Activated CD8-positive, alpha-beta memory T cell treated with anti-CD3 and anti-CD28 coated beads, Interleukin-2, amount 10 ng/mL, durations not matched to agents 7 days and 5 days (primary cell): ENCODE measurements at regions not wholly inside any gene's neighbourhood (a gene's known extent, or its start where the extent isn't known, plus 50 kb on each side); places are given as distances from the start of the nearest gene placed in this dataset.
"Not testable (repeated sequence)": the region's sequence is repeated elsewhere in the genome, so short reads cannot be mapped to it uniquely, and the experiment has no call there.

Experiments used
- ATAC-seq: fragments of 150-1000 bp; cut with Tn5 transposase; one replicate; pipeline ENCODE4 v1.10.0; 2021; ENCODE audit warnings: moderate library complexity
- CTCF ChIA-PET: fragments of 350-600 bp; sonication (Branson Sonifier 250); formaldehyde crosslinking; loops from one replicate; lab custom pipeline; 2021; ENCODE audit warnings: antibody characterized with exemption; lab: Charles Lee
- DNase-seq: peaks from one replicate; pipeline ENCODE4 v3.0.0-alpha.2; 2020
- H3K27ac Mint-ChIP-seq: one replicate; pipeline ENCODE4 v1.8.0; 2021; ENCODE audit warnings: mild to moderate bottlenecking, mixed read lengths
- H3K27me3 Mint-ChIP-seq: one replicate; pipeline ENCODE4 v1.8.0; 2021; ENCODE audit warnings: mixed read lengths
- H3K36me3 Mint-ChIP-seq: one replicate; pipeline ENCODE4 v1.8.0; 2021; ENCODE audit warnings: mild to moderate bottlenecking, mixed read lengths
- H3K4me1 Mint-ChIP-seq: one replicate; pipeline ENCODE4 v1.8.0; 2021; ENCODE audit warnings: mixed read lengths
- H3K4me3 Mint-ChIP-seq: one replicate; pipeline ENCODE4 v1.8.0; 2021; ENCODE audit warnings: mild to moderate bottlenecking, moderate library complexity, mixed read lengths
- H3K9me3 Mint-ChIP-seq: one replicate; pipeline ENCODE4 v1.8.0; 2022; ENCODE audit warnings: low read depth, mixed read lengths

GRCh38 chr3:73120710-73121109 lies 59.3 kb downstream of the EBLN2 start:
- no peak overlapping the region for H3K4me3 Mint-ChIP-seq
- no peaks in the 10 kb centered on the region for H3K9me3 Mint-ChIP-seq
- DNase-seq (no peak), ATAC-seq (no peak)
- CTCF ChIA-PET, result no interaction called here
- no peak overlapping the region for H3K27ac Mint-ChIP-seq
- no peaks in the 10 kb centered on the region for H3K36me3 Mint-ChIP-seq
- no peaks in the 10 kb centered on the region for H3K4me1 Mint-ChIP-seq
- H3K27me3 Mint-ChIP-seq, result no peaks in the 10 kb centered on the region

GRCh38 chr3:73121669-73122331 lies 60.3 kb downstream of the EBLN2 start:
- Mint-ChIP-seq H3K9me3 (no peaks in the 10 kb centered on the region), H3K4me3 (no peak overlapping the region), H3K27ac (no peak overlapping the region), H3K4me1 (no peaks in the 10 kb centered on the region), H3K27me3 (peaks cover 3% of the 10 kb centered on the region), H3K36me3 (no peaks in the 10 kb centered on the region)
- ATAC-seq (no peak), DNase-seq (no peak)
- CTCF ChIA-PET, result no interaction called here

- CTCF ChIA-PET, result no interaction called here
- DNase-seq (no peak), ATAC-seq (no peak)
- Mint-ChIP-seq H3K36me3 (no peaks in the 10 kb centered on the region), H3K4me1 (no peaks in the 10 kb centered on the region), H3K4me3 (no peak overlapping the region), H3K9me3 (no peaks in the 10 kb centered on the region), H3K27ac (no peak overlapping the region), H3K27me3 (peaks cover 9% of the 10 kb centered on the region)
These were observed 72.6 kb downstream of the EBLN2 start for GRCh38 chr3:73134034-73134433.

GRCh38 chr3:73136941-73137340 lies 75.5 kb downstream of the EBLN2 start:
- H3K36me3 Mint-ChIP-seq, result no peaks in the 10 kb centered on the region
- H3K4me3 Mint-ChIP-seq, result no peak overlapping the region
- no peaks in the 10 kb centered on the region for H3K9me3 Mint-ChIP-seq
- CTCF ChIA-PET, result no interaction called here
- H3K27ac Mint-ChIP-seq, result no peak overlapping the region
- no peaks in the 10 kb centered on the region for H3K27me3 Mint-ChIP-seq
- H3K4me1 Mint-ChIP-seq, result no peaks in the 10 kb centered on the region
- ATAC-seq (no peak), DNase-seq (no peak)

- H3K27ac Mint-ChIP-seq, result no peak overlapping the region
- ATAC-seq (no peak), DNase-seq (no peak)
- no peaks in the 10 kb centered on the region for H3K4me1 Mint-ChIP-seq
- no peaks in the 10 kb centered on the region for H3K9me3 Mint-ChIP-seq
- H3K27me3 Mint-ChIP-seq, result no peaks in the 10 kb centered on the region
- no peaks in the 10 kb centered on the region for H3K36me3 Mint-ChIP-seq
- CTCF ChIA-PET, result no interaction called here
- H3K4me3 Mint-ChIP-seq, result no peak overlapping the region
These were observed 76.4 kb downstream of the EBLN2 start for GRCh38 chr3:73137736-73138403.

GRCh38 chr3:73140772-73141442 lies 79.4 kb downstream of the EBLN2 start:
- no peaks in the 10 kb centered on the region for H3K4me1 Mint-ChIP-seq
- CTCF ChIA-PET, result no interaction called here
- H3K9me3 Mint-ChIP-seq, result no peaks in the 10 kb centered on the region
- ATAC-seq (no peak), DNase-seq (no peak)
- H3K27me3 Mint-ChIP-seq, result no peaks in the 10 kb centered on the region
- no peak overlapping the region for H3K27ac Mint-ChIP-seq
- H3K4me3 Mint-ChIP-seq, result no peak overlapping the region
- H3K36me3 Mint-ChIP-seq, result no peaks in the 10 kb centered on the region

- H3K9me3 Mint-ChIP-seq, result no peaks in the 10 kb centered on the region
- CTCF ChIA-PET, result no interaction called here
These were observed 80.1 kb downstream of the EBLN2 start for GRCh38 chr3:73141525-73141924.

GRCh38 chr3:73143401-73143800 lies 81.9 kb downstream of the EBLN2 start:
- CTCF ChIA-PET, result no interaction called here
- no peak overlapping the region for H3K4me3 Mint-ChIP-seq
- no peaks in the 10 kb centered on the region for H3K36me3 Mint-ChIP-seq
- no peak for ATAC-seq
- no peaks in the 10 kb centered on the region for H3K9me3 Mint-ChIP-seq
- H3K27me3 Mint-ChIP-seq, result peaks cover 7% of the 10 kb centered on the region
- no peak overlapping the region for H3K27ac Mint-ChIP-seq
- DNase-seq, result no peak
- no peaks in the 10 kb centered on the region for H3K4me1 Mint-ChIP-seq

More at GRCh38 chr3:73141525-73141924, 80.1 kb downstream of the EBLN2 start:
- H3K4me1 Mint-ChIP-seq, result no peaks in the 10 kb centered on the region
- H3K36me3 Mint-ChIP-seq, result no peaks in the 10 kb centered on the region
- H3K27me3 Mint-ChIP-seq, result peaks cover 4% of the 10 kb centered on the region
- DNase-seq (no peak), ATAC-seq (no peak)
- no peak overlapping the region for H3K4me3 Mint-ChIP-seq
- no peak overlapping the region for H3K27ac Mint-ChIP-seq

- H3K27me3 Mint-ChIP-seq, result peaks cover 11% of the 10 kb centered on the region
These were observed 82.4 kb downstream of the EBLN2 start for GRCh38 chr3:73143821-73144237.

GRCh38 chr3:73144276-73144675 lies 82.8 kb downstream of the EBLN2 start:
- Mint-ChIP-seq H3K4me3 (no peak overlapping the region), H3K9me3 (no peaks in the 10 kb centered on the region), H3K4me1 (no peaks in the 10 kb centered on the region), H3K27me3 (peaks cover 14% of the 10 kb centered on the region), H3K27ac (no peak overlapping the region), H3K36me3 (no peaks in the 10 kb centered on the region)
- no peak for ATAC-seq
- CTCF ChIA-PET, result no interaction called here
- DNase-seq, result no peak

More at GRCh38 chr3:73143821-73144237, 82.4 kb downstream of the EBLN2 start:
- no peak for DNase-seq
- Mint-ChIP-seq H3K4me1 (no peaks in the 10 kb centered on the region), H3K4me3 (no peak overlapping the region), H3K27ac (no peak overlapping the region), H3K36me3 (no peaks in the 10 kb centered on the region), H3K9me3 (no peaks in the 10 kb centered on the region)
- CTCF ChIA-PET, result no interaction called here
- ATAC-seq, result no peak

- peaks cover 14% of the 10 kb centered on the region for H3K27me3 Mint-ChIP-seq
- H3K36me3 Mint-ChIP-seq, result no peaks in the 10 kb centered on the region
- ATAC-seq (no peak), DNase-seq (no peak)
- H3K4me3 Mint-ChIP-seq, result no peak overlapping the region
- no peak overlapping the region for H3K27ac Mint-ChIP-seq
- no peaks in the 10 kb centered on the region for H3K9me3 Mint-ChIP-seq
- CTCF ChIA-PET, result interaction anchor here (0.6 kb wide), 1 partner anchor 766 kb away, joined by 3 read pairs; no protein-coding TSS in a partner anchor
- no peaks in the 10 kb centered on the region for H3K4me1 Mint-ChIP-seq
These were observed 83.4 kb downstream of the EBLN2 start for GRCh38 chr3:73144828-73145227.

- H3K4me3 Mint-ChIP-seq, ATAC-seq, H3K27ac Mint-ChIP-seq, H3K36me3 Mint-ChIP-seq, CTCF ChIA-PET, H3K9me3 Mint-ChIP-seq, DNase-seq, H3K4me1 Mint-ChIP-seq: not testable (repeated sequence)
- H3K27me3 Mint-ChIP-seq, result peaks cover 15% of the 10 kb centered on the region
These were observed 86.0 kb downstream of the EBLN2 start for GRCh38 chr3:73147479-73147878.

- no peak overlapping the region for H3K27ac Mint-ChIP-seq
- H3K4me1 Mint-ChIP-seq, result peaks cover 2% of the 10 kb centered on the region
- H3K27me3 Mint-ChIP-seq, result peaks cover 15% of the 10 kb centered on the region
- H3K36me3 Mint-ChIP-seq, result no peaks in the 10 kb centered on the region
- no peak overlapping the region for H3K4me3 Mint-ChIP-seq
- DNase-seq, result no peak
- no peak for ATAC-seq
- CTCF ChIA-PET, result no interaction called here
- H3K9me3 Mint-ChIP-seq, result no peaks in the 10 kb centered on the region
These were observed 86.7 kb downstream of the EBLN2 start for GRCh38 chr3:73148206-73148605.

- H3K36me3 Mint-ChIP-seq, result no peaks in the 10 kb centered on the region
- H3K9me3 Mint-ChIP-seq, result no peaks in the 10 kb centered on the region
- CTCF ChIA-PET, result no interaction called here
- no peak for ATAC-seq
- peaks cover 2% of the 10 kb centered on the region for H3K4me1 Mint-ChIP-seq
- peaks cover 15% of the 10 kb centered on the region for H3K27me3 Mint-ChIP-seq
- DNase-seq, result no peak
- H3K4me3 Mint-ChIP-seq, result no peak overlapping the region
- H3K27ac Mint-ChIP-seq, result no peak overlapping the region
These were observed 87.2 kb downstream of the EBLN2 start for GRCh38 chr3:73148682-73149081.
